ENCODE measurements at regions not wholly inside any gene's neighbourhood (a gene's known extent, or its start where the extent isn't known, plus 50 kb on each side); places are given as distances from the start of the nearest gene placed in this dataset.

DNA sequence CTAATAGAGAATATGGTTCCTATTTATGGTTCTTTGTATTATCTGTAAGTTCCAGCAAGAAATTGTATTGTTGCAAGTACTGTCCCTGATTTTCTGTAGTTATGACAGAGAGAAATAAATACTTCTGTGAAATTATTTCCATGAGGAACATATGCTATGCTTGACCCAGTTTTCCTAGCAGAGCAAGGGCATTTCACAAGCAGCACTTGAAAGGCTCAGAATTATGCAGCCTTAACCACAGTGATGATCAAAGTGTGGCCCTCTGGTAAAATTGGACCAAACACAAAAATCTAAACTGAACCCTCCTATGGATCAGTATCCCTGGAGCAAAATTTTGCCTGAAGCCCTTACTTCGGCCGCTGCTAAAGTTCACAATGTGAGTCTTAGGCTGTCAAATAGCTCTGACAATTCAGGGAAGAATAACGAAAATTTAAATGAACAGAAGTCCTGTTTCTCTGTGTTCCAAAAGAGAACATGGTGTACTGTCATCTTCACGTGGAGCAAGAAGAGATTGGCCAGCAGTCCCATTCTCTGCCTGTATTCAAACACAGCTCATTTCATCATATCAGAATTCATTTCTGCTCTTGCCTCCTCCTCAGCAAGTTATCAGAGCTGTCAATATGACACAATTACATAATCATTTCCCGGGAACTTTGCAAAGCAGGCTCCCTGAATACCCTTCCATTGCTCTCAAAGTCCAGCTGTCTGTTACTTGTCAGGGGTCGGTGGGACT is 471.9 kb downstream of the RPS29 start:
- 58 to 61% methylated on average over 5 to 6 of the region's 6 CpGs for WGBS, 2 donors (ENCODE audit: low coverage in 1 of 2)

DNA sequence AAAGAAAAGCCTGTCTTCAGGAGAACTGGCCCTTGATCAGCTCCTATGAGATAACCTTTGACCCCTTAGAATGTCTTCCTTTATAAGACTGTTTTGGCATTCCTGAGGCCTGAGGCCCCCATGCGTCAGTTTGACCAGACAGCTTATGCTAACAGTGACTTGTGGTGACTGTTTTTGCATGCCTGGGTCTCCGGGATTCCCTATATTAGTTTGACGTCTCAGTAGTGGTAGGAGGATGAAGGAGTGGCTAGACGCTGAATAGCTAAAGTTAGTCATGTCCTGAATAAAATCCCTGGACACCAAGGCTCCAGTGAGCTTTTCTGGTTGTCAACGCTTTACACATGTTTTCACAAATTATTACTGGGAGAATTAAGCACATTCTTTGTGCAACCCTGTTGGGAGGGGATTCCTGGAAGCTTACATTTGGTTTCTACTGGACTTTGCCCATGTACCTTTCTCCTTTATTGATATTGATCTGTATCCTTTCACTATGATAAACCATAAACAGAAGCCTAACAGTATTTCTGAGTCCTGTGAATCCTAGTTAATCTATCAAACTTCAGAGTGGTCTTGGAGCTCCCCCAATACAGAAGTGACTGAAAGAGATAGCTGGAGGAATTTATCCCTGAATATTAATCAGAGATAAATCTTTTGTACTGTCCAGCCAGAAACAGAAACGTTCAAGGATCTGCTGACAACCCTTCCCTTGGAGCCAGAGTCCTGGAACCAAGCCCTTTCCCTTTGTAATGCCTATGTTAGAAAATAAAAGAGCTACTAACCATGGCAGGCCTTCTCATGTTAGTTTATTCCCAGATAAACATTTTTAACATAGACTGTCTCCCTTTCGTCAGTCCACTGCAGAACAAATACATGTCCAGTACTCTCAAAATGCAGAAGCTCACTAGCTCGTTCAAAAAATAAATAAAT is 479.2 kb downstream of the RPS29 start:
- H3K4me1 ChIP-seq, result no peaks in the 10 kb centered on the region
- no peaks in the 10 kb centered on the region for H3K9me3 ChIP-seq
- intact Hi-C loops (cut with DNase I; ENCODE audit: low total_unique reads), result no loop called here
- no peaks in the 10 kb centered on the region for H3K27me3 ChIP-seq
- H3K27ac ChIP-seq, result no peak overlapping the region
- no peaks in the 10 kb centered on the region for H3K36me3 ChIP-seq
- TF ChIP-seq POLR2AphosphoS5 (IDR thresholded peaks at IDR 0.05) (no peak), POLR2A (IDR thresholded peaks at IDR 0.05) (no peak), EP300 (IDR thresholded peaks at IDR 0.05; ENCODE audit: low read depth) (no peak)
- H3K4me3 ChIP-seq, result no peak overlapping the region
- no peak for DNase-seq
- in situ Hi-C loops (cut with MboI; ENCODE audit: low pct_ligation_motif_present in 1 of 4, low pct_unique_long_range_greater_than_20kb in 1 of 4, low sequenced_read_pairs in 3 of 4), result no loop called here
- 30 to 42% methylated on average over 7 to 8 of the region's 8 CpGs for WGBS, 2 donors (ENCODE audit: low coverage in 1 of 2)

More for the DNA sequence above, 471.9 kb downstream of the RPS29 start:
- TF ChIP-seq POLR2A (IDR thresholded peaks at IDR 0.05) (no peak), EP300 (IDR thresholded peaks at IDR 0.05; ENCODE audit: low read depth) (no peak), POLR2AphosphoS5 (IDR thresholded peaks at IDR 0.05) (no peak)
- TF ChIP-seq, protein P1, sequence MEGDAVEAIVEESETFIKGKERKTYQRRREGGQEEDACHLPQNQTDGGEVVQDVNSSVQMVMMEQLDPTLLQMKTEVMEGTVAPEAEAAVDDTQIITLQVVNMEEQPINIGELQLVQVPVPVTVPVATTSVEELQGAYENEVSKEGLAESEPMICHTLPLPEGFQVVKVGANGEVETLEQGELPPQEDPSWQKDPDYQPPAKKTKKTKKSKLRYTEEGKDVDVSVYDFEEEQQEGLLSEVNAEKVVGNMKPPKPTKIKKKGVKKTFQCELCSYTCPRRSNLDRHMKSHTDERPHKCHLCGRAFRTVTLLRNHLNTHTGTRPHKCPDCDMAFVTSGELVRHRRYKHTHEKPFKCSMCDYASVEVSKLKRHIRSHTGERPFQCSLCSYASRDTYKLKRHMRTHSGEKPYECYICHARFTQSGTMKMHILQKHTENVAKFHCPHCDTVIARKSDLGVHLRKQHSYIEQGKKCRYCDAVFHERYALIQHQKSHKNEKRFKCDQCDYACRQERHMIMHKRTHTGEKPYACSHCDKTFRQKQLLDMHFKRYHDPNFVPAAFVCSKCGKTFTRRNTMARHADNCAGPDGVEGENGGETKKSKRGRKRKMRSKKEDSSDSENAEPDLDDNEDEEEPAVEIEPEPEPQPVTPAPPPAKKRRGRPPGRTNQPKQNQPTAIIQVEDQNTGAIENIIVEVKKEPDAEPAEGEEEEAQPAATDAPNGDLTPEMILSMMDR (IDR thresholded peaks at IDR 0.05), result no peak
- H3K4me1 ChIP-seq, result no peaks in the 10 kb centered on the region
- no peaks in the 10 kb centered on the region for H3K9me3 ChIP-seq
- intact Hi-C loops (cut with DNase I; ENCODE audit: low total_unique reads), result no loop called here
- no peak overlapping the region for H3K27ac ChIP-seq
- in situ Hi-C loops (cut with MboI; ENCODE audit: low pct_ligation_motif_present in 1 of 4, low pct_unique_long_range_greater_than_20kb in 1 of 4, low sequenced_read_pairs in 3 of 4), result no loop called here
- no peak overlapping the region for H3K4me3 ChIP-seq
- DNase-seq, result no peak
- no peaks in the 10 kb centered on the region for H3K27me3 ChIP-seq
- no peaks in the 10 kb centered on the region for H3K36me3 ChIP-seq

- intact Hi-C loops (cut with DNase I; ENCODE audit: low total_unique reads), result no loop called here
- 45 to 69% methylated on average over 1 of the region's 1 CpG for WGBS, 2 donors (ENCODE audit: low coverage in 1 of 2)
- no peaks in the 10 kb centered on the region for H3K4me1 ChIP-seq
- no peak for TF ChIP-seq POLR2A (IDR thresholded peaks at IDR 0.05)
- TF ChIP-seq, protein P1 (IDR thresholded peaks at IDR 0.05), result no peak
- no peak for TF ChIP-seq EP300 (IDR thresholded peaks at IDR 0.05; ENCODE audit: low read depth)
- TF ChIP-seq POLR2AphosphoS5 (IDR thresholded peaks at IDR 0.05), result no peak
- no peak overlapping the region for H3K27ac ChIP-seq
- no peaks in the 10 kb centered on the region for H3K27me3 ChIP-seq
- no peak for DNase-seq
- H3K4me3 ChIP-seq, result no peak overlapping the region
- in situ Hi-C loops (cut with MboI; ENCODE audit: low pct_ligation_motif_present in 1 of 4, low pct_unique_long_range_greater_than_20kb in 1 of 4, low sequenced_read_pairs in 3 of 4), result no loop called here
- H3K36me3 ChIP-seq, result no peaks in the 10 kb centered on the region
- H3K9me3 ChIP-seq, result no peaks in the 10 kb centered on the region
Observed at GRCh38 chr14:49105956-49106355, 480.2 kb downstream of the RPS29 start.

GRCh38 chr14:49105512-49105911 is 480.7 kb downstream of the RPS29 start:
- H3K4me3 ChIP-seq, result no peak overlapping the region
- 88 to 90% methylated on average over 4 of the region's 4 CpGs for WGBS, 2 donors (ENCODE audit: low coverage in 1 of 2)

More at GRCh38 chr14:49105512-49105911, 480.7 kb downstream of the RPS29 start:
- DNase-seq, result no peak
- Histone ChIP-seq H3K36me3 (no peaks in the 10 kb centered on the region), H3K9me3 (no peaks in the 10 kb centered on the region), H3K27me3 (no peaks in the 10 kb centered on the region), H3K27ac (no peak overlapping the region), H3K4me1 (no peaks in the 10 kb centered on the region)
- in situ Hi-C loops (cut with MboI; ENCODE audit: low pct_ligation_motif_present in 1 of 4, low pct_unique_long_range_greater_than_20kb in 1 of 4, low sequenced_read_pairs in 3 of 4), result no loop called here
- no peak for TF ChIP-seq POLR2A (IDR thresholded peaks at IDR 0.05)
- no peak for TF ChIP-seq POLR2AphosphoS5 (IDR thresholded peaks at IDR 0.05)
- TF ChIP-seq EP300 (IDR thresholded peaks at IDR 0.05; ENCODE audit: low read depth), result no peak
- TF ChIP-seq, protein P1 (IDR thresholded peaks at IDR 0.05), result no peak
- intact Hi-C loops (cut with DNase I; ENCODE audit: low total_unique reads), result no loop called here
